ENCODE measurements at regions not wholly inside any gene's neighbourhood (a gene's known extent, or its start where the extent isn't known, plus 50 kb on each side); places are given as distances from the start of the nearest gene placed in this dataset.

GRCh38 chr20:24837781-24838450 lies 111.2 kb upstream of the CST7 start:
- no peak overlapping the region for H3K27ac ChIP-seq
- 85 to 90% methylated on average over 3 to 7 of the region's 7 CpGs for WGBS, 2 donors (ENCODE audit: low coverage in 1 of 2)

DNA sequence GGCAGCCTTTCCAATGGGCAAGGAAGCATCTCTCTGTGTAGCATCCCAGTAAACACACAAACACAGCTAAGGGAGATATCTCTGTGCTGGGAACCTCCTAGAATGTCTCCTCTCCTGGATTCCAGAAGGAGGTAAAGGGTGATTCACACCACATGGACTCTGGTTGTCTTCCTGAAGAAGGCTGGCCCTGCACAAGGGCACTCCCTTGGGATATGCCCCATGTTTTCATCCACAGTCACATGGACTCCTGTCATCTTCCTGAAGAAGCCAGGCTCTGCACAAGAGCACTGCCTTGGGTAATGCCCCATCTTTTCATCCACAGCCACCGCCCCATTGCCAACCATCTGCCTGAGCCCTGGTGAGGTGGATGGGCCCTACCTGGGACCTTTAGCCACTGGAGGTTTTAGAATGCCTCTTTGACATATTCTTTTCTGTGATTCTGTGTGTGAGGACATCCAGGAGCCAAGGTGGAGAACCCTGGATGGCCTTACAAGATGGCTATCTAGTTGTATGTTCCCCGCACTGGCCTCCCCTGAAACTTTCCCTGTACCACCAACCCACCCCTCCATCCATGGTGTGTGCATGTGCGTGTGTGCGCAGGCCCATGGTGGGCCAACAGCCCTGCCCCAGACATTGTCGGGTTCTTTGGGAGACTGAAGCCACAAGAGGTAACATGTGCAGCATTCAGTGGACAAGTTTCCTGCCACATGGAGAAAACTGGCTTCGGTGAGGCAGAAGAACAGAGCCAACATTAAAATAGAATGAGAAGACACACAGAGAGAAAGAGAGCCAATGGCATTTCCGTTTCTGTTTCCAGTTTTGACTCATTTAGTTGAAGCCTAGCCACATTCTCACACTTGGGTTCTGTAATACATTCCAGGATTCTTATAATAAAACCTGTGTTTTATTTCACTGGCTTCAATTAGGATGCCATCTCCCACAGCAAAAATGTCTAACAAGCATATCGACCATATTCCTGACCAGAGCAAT lies 110.2 kb upstream of the CST7 start:
- H3K36me3 ChIP-seq, result no peaks in the 10 kb centered on the region
- in situ Hi-C loops (cut with MboI; ENCODE audit: low pct_ligation_motif_present in 1 of 4, low pct_unique_long_range_greater_than_20kb in 1 of 4, low sequenced_read_pairs in 3 of 4), result no loop called here
- H3K27me3 ChIP-seq, result no peaks in the 10 kb centered on the region
- DNase-seq, result no peak
- no peak overlapping the region for H3K27ac ChIP-seq
- no peak overlapping the region for H3K4me3 ChIP-seq
- intact Hi-C loops (cut with DNase I; ENCODE audit: low total_unique reads), result no loop called here
- no peak for TF ChIP-seq EP300 (IDR thresholded peaks at IDR 0.05; ENCODE audit: low read depth)
- no peak for TF ChIP-seq POLR2A (IDR thresholded peaks at IDR 0.05)
- TF ChIP-seq, protein P1, sequence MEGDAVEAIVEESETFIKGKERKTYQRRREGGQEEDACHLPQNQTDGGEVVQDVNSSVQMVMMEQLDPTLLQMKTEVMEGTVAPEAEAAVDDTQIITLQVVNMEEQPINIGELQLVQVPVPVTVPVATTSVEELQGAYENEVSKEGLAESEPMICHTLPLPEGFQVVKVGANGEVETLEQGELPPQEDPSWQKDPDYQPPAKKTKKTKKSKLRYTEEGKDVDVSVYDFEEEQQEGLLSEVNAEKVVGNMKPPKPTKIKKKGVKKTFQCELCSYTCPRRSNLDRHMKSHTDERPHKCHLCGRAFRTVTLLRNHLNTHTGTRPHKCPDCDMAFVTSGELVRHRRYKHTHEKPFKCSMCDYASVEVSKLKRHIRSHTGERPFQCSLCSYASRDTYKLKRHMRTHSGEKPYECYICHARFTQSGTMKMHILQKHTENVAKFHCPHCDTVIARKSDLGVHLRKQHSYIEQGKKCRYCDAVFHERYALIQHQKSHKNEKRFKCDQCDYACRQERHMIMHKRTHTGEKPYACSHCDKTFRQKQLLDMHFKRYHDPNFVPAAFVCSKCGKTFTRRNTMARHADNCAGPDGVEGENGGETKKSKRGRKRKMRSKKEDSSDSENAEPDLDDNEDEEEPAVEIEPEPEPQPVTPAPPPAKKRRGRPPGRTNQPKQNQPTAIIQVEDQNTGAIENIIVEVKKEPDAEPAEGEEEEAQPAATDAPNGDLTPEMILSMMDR (IDR thresholded peaks at IDR 0.05), result no peak
- WGBS, 2 donors (ENCODE audit: low coverage in 1 of 2), result 80 to 89% methylated on average over 3 to 8 of the region's 8 CpGs
- no peaks in the 10 kb centered on the region for H3K9me3 ChIP-seq
- no peaks in the 10 kb centered on the region for H3K4me1 ChIP-seq

More at GRCh38 chr20:24837781-24838450, 111.2 kb upstream of the CST7 start:
- in situ Hi-C loops (cut with MboI; ENCODE audit: low pct_ligation_motif_present in 1 of 4, low pct_unique_long_range_greater_than_20kb in 1 of 4, low sequenced_read_pairs in 3 of 4), result no loop called here
- no peaks in the 10 kb centered on the region for H3K4me1 ChIP-seq
- no peaks in the 10 kb centered on the region for H3K36me3 ChIP-seq
- no peaks in the 10 kb centered on the region for H3K9me3 ChIP-seq
- no peak overlapping the region for H3K4me3 ChIP-seq
- no peaks in the 10 kb centered on the region for H3K27me3 ChIP-seq
- no peak for DNase-seq
- intact Hi-C loops (cut with DNase I; ENCODE audit: low total_unique reads), result no loop called here
- no peak for TF ChIP-seq POLR2AphosphoS5 (IDR thresholded peaks at IDR 0.05)
- TF ChIP-seq, protein P1 (IDR thresholded peaks at IDR 0.05), result no peak
- no peak for TF ChIP-seq EP300 (IDR thresholded peaks at IDR 0.05; ENCODE audit: low read depth)
- no peak for TF ChIP-seq POLR2A (IDR thresholded peaks at IDR 0.05)

DNA sequence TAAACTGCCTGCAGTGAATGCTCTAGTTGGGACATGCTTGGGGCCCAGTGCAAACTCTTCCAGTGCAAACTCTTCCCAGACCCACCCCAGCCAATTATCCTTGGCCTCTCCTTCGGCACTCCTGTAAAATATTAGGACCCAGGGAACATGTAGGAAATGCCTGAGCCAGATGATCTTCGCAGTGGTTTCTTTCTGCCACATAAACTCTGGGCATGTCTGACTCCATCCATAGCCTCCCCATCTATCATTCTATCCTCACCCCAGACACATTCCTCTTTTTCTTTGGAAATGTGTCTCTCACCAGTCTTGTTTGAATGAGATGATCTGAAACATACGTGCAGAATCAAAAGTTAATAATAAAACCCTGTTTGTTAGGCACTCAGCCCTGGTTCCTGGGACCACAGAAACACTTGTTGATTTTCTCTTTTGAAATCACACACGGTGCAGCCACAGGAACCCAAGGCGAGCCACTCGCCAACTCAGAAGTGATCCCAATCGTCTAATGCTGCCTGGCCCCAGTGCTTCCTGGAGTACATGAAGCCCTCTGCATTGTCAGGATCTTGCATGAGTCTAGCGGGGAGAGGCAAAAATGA lies 108.9 kb upstream of the CST7 start:
- H3K4me1 ChIP-seq, result no peaks in the 10 kb centered on the region
- WGBS, 2 donors (ENCODE audit: low coverage in 1 of 2), result 43 to 67% methylated on average over 2 to 8 of the region's 8 CpGs

More for the DNA sequence above, 108.9 kb upstream of the CST7 start:
- Histone ChIP-seq H3K4me3 (no peak overlapping the region), H3K36me3 (no peaks in the 10 kb centered on the region), H3K27me3 (no peaks in the 10 kb centered on the region), H3K9me3 (no peaks in the 10 kb centered on the region), H3K27ac (no peak overlapping the region)
- intact Hi-C loops (cut with DNase I; ENCODE audit: low total_unique reads) (no loop called here), in situ Hi-C loops (cut with MboI; ENCODE audit: low pct_ligation_motif_present in 1 of 4, low pct_unique_long_range_greater_than_20kb in 1 of 4, low sequenced_read_pairs in 3 of 4) (no loop called here)
- TF ChIP-seq, protein P1 (IDR thresholded peaks at IDR 0.05), result no peak
- TF ChIP-seq EP300 (IDR thresholded peaks at IDR 0.05; ENCODE audit: low read depth), result no peak
- TF ChIP-seq POLR2AphosphoS5 (IDR thresholded peaks at IDR 0.05), result no peak
- no peak for TF ChIP-seq POLR2A (IDR thresholded peaks at IDR 0.05)
- DNase-seq, result no peak

Measured in transverse colon (tissue), 4 donors.